Adipose tissue (tissue), 3 donors: ENCODE measurements at regions not wholly inside any gene's neighbourhood (a gene's known extent, or its start where the extent isn't known, plus 50 kb on each side); places are given as distances from the start of the nearest gene placed in this dataset.
A peak's percentile ranks its signal among the peaks of the same experiment; 100 is the strongest.

Experiments used
- H3K27ac ChIP-seq: one replicate; pipeline ENCODE4 v1.5.1; 2013; ENCODE audit warnings: low read depth, low read length
- WGBS, 3 donors: extraction: QIAGEN DNeasy Blood & Tissue Kit; methylation state at CpG; one replicate each; pipeline ENCODE4 v1.1.7; 2013; 5-methylcytosine and 5-hydroxymethylcytosine counted together
- donor health status: healthy with polysubstance abuse.
- donor health status: Bipolar disorder and iron deficiency.
- donor health status: healthy.

DNA sequence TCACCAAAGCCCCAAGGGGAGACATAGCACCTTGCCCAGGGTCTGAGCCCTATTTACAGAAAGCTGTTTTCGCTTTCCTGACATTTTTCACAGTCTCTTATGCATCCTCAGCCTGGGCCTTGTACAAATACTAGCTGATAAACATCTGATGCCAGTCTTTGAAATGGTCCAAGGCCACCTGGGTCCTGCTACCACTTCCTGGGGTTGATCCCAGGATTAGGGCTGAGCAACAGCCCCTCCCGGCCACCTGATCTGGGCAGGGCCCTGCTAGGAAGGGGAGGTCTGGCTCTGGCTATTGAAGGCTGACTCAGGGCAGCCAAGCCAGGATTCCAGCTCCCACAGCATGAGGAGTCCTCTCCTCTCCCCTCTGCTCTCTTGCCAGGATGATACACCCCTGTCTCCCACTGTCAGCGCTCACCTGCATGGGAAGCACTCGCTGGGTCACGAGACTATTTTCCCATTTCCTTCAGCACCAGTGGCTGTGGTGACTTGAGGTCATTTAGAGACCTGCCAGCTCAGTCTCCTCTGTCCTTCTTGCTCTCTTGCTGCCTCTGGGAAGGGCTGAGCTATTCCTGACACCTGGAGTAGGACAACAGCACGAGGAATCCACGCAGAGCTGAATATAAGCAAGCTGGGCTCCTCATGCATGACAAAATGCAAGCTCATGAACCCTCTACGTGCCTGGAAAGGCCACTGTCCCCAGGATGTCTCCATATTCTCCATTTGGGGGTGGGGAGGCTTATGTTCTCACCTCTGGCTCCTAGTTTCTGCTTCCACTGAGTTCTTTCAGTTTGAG, 53.0 kb upstream of the LGALSL start:
- H3K27ac ChIP-seq: no peak overlapping the region
- WGBS, 3 donors: 81 to 83% (median 81%) methylated on average over 8 of the region's 8 CpGs

DNA sequence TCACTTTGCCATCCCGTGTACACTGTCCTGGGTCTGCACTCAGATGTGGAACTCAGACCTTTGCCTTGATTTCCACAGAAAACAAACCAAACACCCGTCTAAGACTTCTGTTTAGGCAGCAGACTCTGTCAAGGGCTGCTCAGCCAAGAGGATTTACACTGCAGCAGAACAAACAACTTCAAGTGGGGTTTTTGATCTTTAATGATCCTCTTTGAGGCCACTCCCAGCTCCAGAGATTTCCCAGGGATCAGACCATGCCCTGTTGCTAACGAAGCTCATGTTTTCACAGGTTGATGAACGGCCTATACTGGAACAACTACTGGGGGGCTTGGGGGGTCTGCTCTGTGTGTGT, 52.5 kb upstream of the LGALSL start:
- 67 to 76% (median 75%) methylated on average over 4 of the region's 4 CpGs for WGBS, 3 donors
- no peak overlapping the region for H3K27ac ChIP-seq

DNA sequence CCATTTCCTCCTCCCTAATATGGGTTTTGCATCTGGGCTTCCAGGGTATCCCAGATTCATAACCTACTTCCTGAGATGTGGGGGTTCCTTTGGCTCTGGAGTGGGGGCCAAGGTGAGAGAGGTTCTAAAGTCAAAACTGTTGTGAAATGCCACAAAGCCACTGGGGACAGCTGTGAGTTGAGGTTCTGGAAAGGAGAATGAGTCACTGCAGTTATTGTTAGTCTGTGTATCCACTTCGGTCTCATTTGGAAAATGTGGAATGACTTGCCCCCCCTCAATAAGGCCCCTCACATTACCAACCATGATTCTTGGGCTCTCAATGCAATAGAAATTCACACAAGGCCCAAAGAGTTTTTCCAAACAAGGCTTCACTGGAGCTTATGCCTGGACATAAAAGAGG, 51.1 kb upstream of the LGALSL start:
- 30 to 82% (median 34%) methylated on average over 1 of the region's 1 CpG for WGBS, 3 donors
- H3K27ac ChIP-seq: peak overlapping the region; percentile 48

DNA sequence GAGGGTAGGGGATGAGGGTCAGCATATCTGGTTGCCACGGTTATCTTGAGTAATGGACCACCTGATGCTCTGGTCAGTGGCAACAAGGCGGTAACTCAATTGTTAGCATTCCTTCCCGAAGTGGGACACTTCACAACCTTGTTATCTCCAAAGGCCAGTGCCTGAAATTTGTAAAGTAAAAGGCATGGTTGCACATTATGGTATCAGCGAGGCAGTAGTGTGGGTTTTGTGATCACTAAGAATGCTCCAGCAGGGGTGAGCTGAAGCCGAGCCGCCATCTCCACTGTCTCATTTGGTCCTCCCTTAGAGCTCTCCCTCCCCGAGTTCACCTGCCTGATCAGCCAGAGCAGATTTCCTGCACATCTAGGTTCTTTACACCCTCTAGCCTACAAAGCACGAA, 50.5 kb upstream of the LGALSL start:
- WGBS, 3 donors: 65 to 85% (median 66%) methylated on average over 8 of the region's 8 CpGs
- H3K27ac ChIP-seq: peak overlapping the region; percentile 48

DNA sequence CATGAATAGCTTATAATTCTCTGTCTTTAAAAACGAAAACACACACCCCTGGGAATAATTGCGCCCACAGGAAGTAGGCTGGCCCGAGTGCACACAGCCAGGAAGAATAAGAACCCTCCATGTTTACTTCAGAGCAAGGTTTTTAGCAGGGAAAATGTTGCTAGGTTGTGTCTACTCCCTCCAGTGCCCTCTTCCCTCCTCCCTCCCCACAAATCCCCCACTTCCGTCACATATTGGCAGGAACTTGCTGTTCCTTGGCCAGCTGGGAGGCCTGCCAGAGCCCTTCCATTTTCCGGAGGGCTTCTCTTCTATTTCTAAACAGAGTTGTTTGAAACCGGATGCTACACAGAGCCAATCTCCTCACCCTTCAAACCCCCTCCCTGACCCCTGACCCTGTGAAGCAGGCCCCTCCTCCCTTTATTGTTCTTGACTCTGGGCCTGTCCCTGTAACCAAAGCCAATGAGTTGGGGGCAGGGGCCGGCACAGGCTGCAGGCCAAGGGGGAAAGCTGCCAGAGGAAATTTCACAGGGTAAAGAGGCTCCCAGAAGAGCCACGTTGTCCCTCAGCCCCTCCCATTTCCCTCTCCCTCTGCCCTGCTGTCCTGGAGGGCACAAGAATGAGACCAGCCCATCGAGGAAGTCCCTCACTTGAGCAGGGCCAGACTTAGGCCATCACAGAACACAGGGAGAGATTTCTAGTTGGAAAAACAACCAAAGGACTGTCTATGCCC, 49.8 kb upstream of the LGALSL start:
- 7 to 30% (median 9%) methylated on average over 9 of the region's 9 CpGs for WGBS, 3 donors
- peak overlapping the region; percentile 21 for H3K27ac ChIP-seq
